HG03342 (cell line): ENCODE measurements at regions not wholly inside any gene's neighbourhood (a gene's known extent, or its start where the extent isn't known, plus 50 kb on each side); places are given as distances from the start of the nearest gene placed in this dataset.
"Not testable (repeated sequence)": the region's sequence is repeated elsewhere in the genome, so short reads cannot be mapped to it uniquely, and the experiment has no call there.

Experiments used
- ATAC-seq: cut with Tn5 transposase; IDR thresholded peaks from one replicate; pipeline ENCODE4 v1.9.1; 2021; ENCODE audit warnings: mild to moderate bottlenecking, moderate library complexity; ENCODE audit not compliant: unreplicated experiment

- no peak for ATAC-seq
Measured at GRCh38 chr3:164927728-164928127, 150.6 kb downstream of the SI start.

- ATAC-seq, result no peak
Measured at GRCh38 chr3:164918905-164919304, 159.4 kb downstream of the SI start.

- no peak for ATAC-seq
Measured at GRCh38 chr3:164912916-164913315, 165.4 kb downstream of the SI start.

GRCh38 chr3:164903820-164904451 lies 174.4 kb downstream of the SI start:
- ATAC-seq, result no peak

- no peak for ATAC-seq
Measured at GRCh38 chr3:164897342-164897741, 181.0 kb downstream of the SI start.

- no peak for ATAC-seq
Measured at GRCh38 chr3:164890061-164890460, 188.2 kb downstream of the SI start.

- ATAC-seq, result no peak
Measured at GRCh38 chr3:164883171-164883570, 195.1 kb downstream of the SI start.

GRCh38 chr3:164879201-164879600 lies 199.1 kb downstream of the SI start:
- no peak for ATAC-seq

GRCh38 chr3:164864454-164864853 lies 213.8 kb downstream of the SI start:
- no peak for ATAC-seq

GRCh38 chr3:164852866-164853265 lies 225.4 kb downstream of the SI start:
- ATAC-seq, result no peak

- no peak for ATAC-seq
Measured at GRCh38 chr3:164851905-164852304, 226.4 kb downstream of the SI start.

- no peak for ATAC-seq
Measured at GRCh38 chr3:164851204-164851603, 227.1 kb downstream of the SI start.

GRCh38 chr3:164848923-164849322 lies 229.4 kb downstream of the SI start:
- ATAC-seq, result no peak

GRCh38 chr3:164845739-164846138 lies 232.6 kb downstream of the SI start:
- no peak for ATAC-seq

GRCh38 chr3:164832216-164832615 lies 246.1 kb downstream of the SI start:
- ATAC-seq, result no peak

GRCh38 chr3:164818318-164818717 lies 260.0 kb downstream of the SI start:
- ATAC-seq, result no peak

GRCh38 chr3:164814106-164814505 lies 264.2 kb downstream of the SI start:
- no peak for ATAC-seq

- ATAC-seq, result no peak
Measured at GRCh38 chr3:164812042-164812441, 266.3 kb downstream of the SI start.

- no peak for ATAC-seq
Measured at GRCh38 chr3:164806188-164806587, 272.1 kb downstream of the SI start.

GRCh38 chr3:164794099-164794498 lies 284.2 kb downstream of the SI start:
- no peak for ATAC-seq

GRCh38 chr3:164791263-164791662 lies 287.0 kb downstream of the SI start:
- ATAC-seq, result no peak

- not testable (repeated sequence) for ATAC-seq
Measured at GRCh38 chr3:164784407-164784806, 293.9 kb downstream of the SI start.

- ATAC-seq, result no peak
Measured at GRCh38 chr3:164781755-164782154, 296.5 kb downstream of the SI start.
